ENCODE measurements at regions not wholly inside any gene's neighbourhood (a gene's known extent, or its start where the extent isn't known, plus 50 kb on each side); places are given as distances from the start of the nearest gene placed in this dataset.

- no peaks in the 10 kb centered on the region for H3K9me3 ChIP-seq
- H3K36me3 ChIP-seq: no peaks in the 10 kb centered on the region
- no peak overlapping the region for H3K27ac ChIP-seq
- no peak overlapping the region for H3K9ac ChIP-seq
- no peak for TF ChIP-seq Cebpa-rat (IDR thresholded peaks at IDR 0.05)
- no peaks in the 10 kb centered on the region for H3K4me1 ChIP-seq
- H4K20me1 ChIP-seq: no peaks in the 10 kb centered on the region
- no peak overlapping the region for H3K4me3 ChIP-seq
- no peaks in the 10 kb centered on the region for H3K27me3 ChIP-seq
- H3K4me2 ChIP-seq: no peak overlapping the region
Measured at GRCh38 chr1:90504509-90504908, 212.6 kb downstream of the BARHL2 start.

GRCh38 chr1:90502696-90503095 lies 214.4 kb downstream of the BARHL2 start:
- TF ChIP-seq Cebpa-rat (IDR thresholded peaks at IDR 0.05): no peak
- Histone ChIP-seq H3K4me3 (no peak overlapping the region), H3K36me3 (no peaks in the 10 kb centered on the region), H3K27me3 (no peaks in the 10 kb centered on the region), H4K20me1 (no peaks in the 10 kb centered on the region), H3K4me1 (no peaks in the 10 kb centered on the region), H3K27ac (no peak overlapping the region), H3K4me2 (no peak overlapping the region), H3K9me3 (no peaks in the 10 kb centered on the region), H3K9ac (no peak overlapping the region)

- Histone ChIP-seq H3K4me3 (no peak overlapping the region), H4K20me1 (no peaks in the 10 kb centered on the region), H3K9me3 (no peaks in the 10 kb centered on the region), H3K36me3 (no peaks in the 10 kb centered on the region), H3K9ac (no peak overlapping the region), H3K4me1 (no peaks in the 10 kb centered on the region), H3K27ac (no peak overlapping the region), H3K4me2 (no peak overlapping the region), H3K27me3 (no peaks in the 10 kb centered on the region)
- no peak for TF ChIP-seq Cebpa-rat (IDR thresholded peaks at IDR 0.05)
Measured at GRCh38 chr1:90502194-90502593, 214.9 kb downstream of the BARHL2 start.

DNA sequence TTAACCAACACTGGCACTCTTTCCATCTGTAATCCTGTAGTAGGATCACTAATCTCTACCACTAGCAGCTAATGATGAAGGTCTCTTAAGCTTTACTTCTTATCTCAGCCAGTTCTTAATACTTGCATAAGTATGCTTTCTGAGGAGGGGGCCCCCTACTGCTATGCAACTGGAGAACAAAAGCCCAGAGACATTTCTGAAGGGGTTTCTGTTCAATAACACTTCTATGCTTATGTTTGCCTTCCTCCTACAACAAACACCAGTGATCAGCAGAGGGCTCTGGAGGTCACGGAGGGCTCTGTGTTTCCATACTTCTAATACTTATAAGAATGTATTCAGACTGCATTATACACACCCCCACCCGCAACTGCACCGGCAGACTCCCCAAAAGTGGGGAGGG lies 215.8 kb downstream of the BARHL2 start:
- Histone ChIP-seq H3K4me2 (no peak overlapping the region), H3K36me3 (no peaks in the 10 kb centered on the region), H3K27ac (no peak overlapping the region), H3K9ac (no peak overlapping the region), H3K4me3 (no peak overlapping the region), H4K20me1 (no peaks in the 10 kb centered on the region), H3K9me3 (no peaks in the 10 kb centered on the region), H3K27me3 (no peaks in the 10 kb centered on the region), H3K4me1 (no peaks in the 10 kb centered on the region)
- TF ChIP-seq Cebpa-rat (IDR thresholded peaks at IDR 0.05): no peak

DNA sequence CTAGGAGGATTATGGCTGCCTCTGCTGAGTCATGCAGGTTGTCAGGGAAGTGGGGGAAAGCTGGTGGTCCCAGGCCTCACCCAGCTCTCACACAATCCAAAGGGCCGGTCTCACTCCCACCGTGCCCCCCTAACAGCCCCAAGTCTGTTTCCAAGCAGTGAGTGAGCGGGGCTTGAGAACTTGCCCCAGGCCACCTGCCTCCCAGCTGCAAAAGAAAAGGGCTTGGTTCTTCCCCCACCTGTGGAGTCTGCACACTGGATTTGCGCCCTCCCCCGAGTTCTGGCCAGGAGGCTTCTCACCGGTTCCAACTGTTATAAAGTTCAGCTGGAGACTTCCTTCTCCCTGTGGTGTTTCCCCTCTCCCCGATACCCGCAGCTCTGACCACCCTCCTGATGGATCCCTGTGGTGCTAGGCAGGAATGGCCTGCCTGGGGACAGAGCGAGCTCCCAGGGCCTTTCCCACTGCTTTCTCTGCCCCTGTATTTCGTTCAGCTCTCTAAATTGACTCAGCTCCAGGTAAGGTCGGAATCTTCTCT lies 222.3 kb downstream of the BARHL2 start:
- TF ChIP-seq Cebpa-rat (IDR thresholded peaks at IDR 0.05): no peak
- Histone ChIP-seq H3K4me2 (no peak overlapping the region), H3K36me3 (no peaks in the 10 kb centered on the region), H3K4me1 (no peaks in the 10 kb centered on the region), H3K9ac (no peak overlapping the region), H3K27me3 (no peaks in the 10 kb centered on the region), H3K27ac (no peak overlapping the region), H3K9me3 (no peaks in the 10 kb centered on the region), H3K4me3 (no peak overlapping the region), H4K20me1 (no peaks in the 10 kb centered on the region)

- no peaks in the 10 kb centered on the region for H4K20me1 ChIP-seq
- no peak overlapping the region for H3K27ac ChIP-seq
- no peak overlapping the region for H3K4me3 ChIP-seq
- no peak overlapping the region for H3K4me2 ChIP-seq
- no peaks in the 10 kb centered on the region for H3K36me3 ChIP-seq
- H3K4me1 ChIP-seq: no peaks in the 10 kb centered on the region
- H3K9ac ChIP-seq: no peak overlapping the region
- TF ChIP-seq Cebpa-rat (IDR thresholded peaks at IDR 0.05): no peak
- H3K9me3 ChIP-seq: no peaks in the 10 kb centered on the region
- no peaks in the 10 kb centered on the region for H3K27me3 ChIP-seq
Measured at GRCh38 chr1:90488451-90488850, 228.7 kb downstream of the BARHL2 start.

- Histone ChIP-seq H3K27me3 (no peaks in the 10 kb centered on the region), H4K20me1 (no peaks in the 10 kb centered on the region), H3K4me3 (no peak overlapping the region), H3K9me3 (no peaks in the 10 kb centered on the region), H3K4me1 (no peaks in the 10 kb centered on the region), H3K9ac (no peak overlapping the region), H3K4me2 (no peak overlapping the region), H3K36me3 (no peaks in the 10 kb centered on the region), H3K27ac (no peak overlapping the region)
- TF ChIP-seq Cebpa-rat (IDR thresholded peaks at IDR 0.05): no peak
Measured at GRCh38 chr1:90486996-90487395, 230.1 kb downstream of the BARHL2 start.

DNA sequence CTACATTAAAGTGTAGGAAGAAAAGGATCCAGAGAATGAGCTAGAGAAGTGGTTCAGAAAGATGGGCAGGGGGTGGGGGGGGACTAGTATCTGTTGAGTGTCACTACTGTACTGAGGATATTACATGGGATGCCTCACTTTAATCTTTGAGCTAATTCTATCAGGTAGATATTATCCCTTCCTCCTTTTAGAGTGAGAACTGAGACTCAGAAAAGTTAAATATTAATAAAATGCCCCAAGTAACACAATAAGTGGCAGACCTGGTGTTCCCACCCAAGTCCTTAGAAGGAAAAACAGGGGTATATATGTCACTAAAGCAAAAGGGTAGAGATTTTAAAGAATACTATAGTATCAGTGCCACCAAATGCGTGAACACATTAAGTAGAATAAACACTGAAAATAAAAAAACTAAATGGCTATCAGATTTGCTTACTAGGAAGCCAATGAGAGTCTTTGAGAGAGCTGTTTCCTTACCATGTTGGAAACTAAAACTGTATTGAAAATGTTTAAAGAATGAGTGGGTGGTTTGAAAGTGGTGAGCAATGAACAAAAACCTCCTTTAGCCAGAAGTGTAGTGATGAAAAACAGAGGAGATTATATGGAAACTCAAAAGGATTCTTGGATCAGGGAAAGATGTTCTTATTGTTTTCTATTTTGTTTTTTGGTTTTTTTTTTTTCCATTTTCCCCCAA lies 230.8 kb downstream of the BARHL2 start:
- no peak overlapping the region for H3K4me2 ChIP-seq
- no peak overlapping the region for H3K9ac ChIP-seq
- no peaks in the 10 kb centered on the region for H3K4me1 ChIP-seq
- no peak overlapping the region for H3K4me3 ChIP-seq
- H3K36me3 ChIP-seq: no peaks in the 10 kb centered on the region
- H4K20me1 ChIP-seq: no peaks in the 10 kb centered on the region
- no peak overlapping the region for H3K27ac ChIP-seq
- no peak for TF ChIP-seq Cebpa-rat (IDR thresholded peaks at IDR 0.05)
- H3K27me3 ChIP-seq: no peaks in the 10 kb centered on the region
- no peaks in the 10 kb centered on the region for H3K9me3 ChIP-seq

DNA sequence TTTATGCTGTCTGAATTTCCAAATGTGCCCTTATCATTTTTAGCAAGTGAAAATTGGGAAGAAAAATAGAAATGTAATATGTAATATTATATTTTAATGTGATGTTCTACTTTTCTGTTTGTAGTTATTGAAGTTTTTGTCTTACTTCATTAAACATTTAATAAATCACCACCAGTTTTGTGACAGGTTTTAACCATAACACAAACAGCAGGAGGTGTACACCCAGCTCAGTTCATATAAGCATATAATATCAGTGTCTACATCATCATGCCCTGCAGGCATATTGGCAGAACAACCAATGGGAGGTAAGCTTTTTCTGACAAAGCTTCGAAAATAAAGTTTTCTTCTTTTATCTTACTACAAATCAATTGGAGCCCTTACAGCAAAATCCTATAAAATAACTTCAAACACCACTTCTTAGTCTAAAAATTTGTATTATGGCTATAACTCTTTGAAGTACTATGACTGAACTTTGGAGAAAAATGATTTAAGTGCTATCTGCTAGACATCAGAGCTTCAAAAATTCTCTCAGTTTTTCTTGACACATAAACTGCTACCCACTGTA lies 236.7 kb downstream of the BARHL2 start:
- H3K9ac ChIP-seq: no peak overlapping the region

GRCh38 chr1:90476994-90477393 lies 240.1 kb downstream of the BARHL2 start:
- Histone ChIP-seq H3K9me3 (no peaks in the 10 kb centered on the region), H3K27ac (no peak overlapping the region), H3K4me2 (no peak overlapping the region), H3K4me3 (no peak overlapping the region), H3K27me3 (no peaks in the 10 kb centered on the region), H3K4me1 (no peaks in the 10 kb centered on the region), H3K9ac (no peak overlapping the region), H3K36me3 (no peaks in the 10 kb centered on the region), H4K20me1 (no peaks in the 10 kb centered on the region)
- no peak for TF ChIP-seq Cebpa-rat (IDR thresholded peaks at IDR 0.05)

More for the DNA sequence above, 236.7 kb downstream of the BARHL2 start:
- Histone ChIP-seq H3K9me3 (no peaks in the 10 kb centered on the region), H3K27ac (no peak overlapping the region), H3K4me2 (no peak overlapping the region), H3K36me3 (no peaks in the 10 kb centered on the region), H3K27me3 (no peaks in the 10 kb centered on the region), H3K4me1 (no peaks in the 10 kb centered on the region), H3K4me3 (no peak overlapping the region), H4K20me1 (no peaks in the 10 kb centered on the region)
- TF ChIP-seq Cebpa-rat (IDR thresholded peaks at IDR 0.05): no peak
